ENCODE measurements at regions not wholly inside any gene's neighbourhood (a gene's known extent, or its start where the extent isn't known, plus 50 kb on each side); places are given as distances from the start of the nearest gene placed in this dataset.

- TF ChIP-seq EZH2 (IDR thresholded peaks at IDR 0.05; ENCODE audit: low read depth): no peak
- TF ChIP-seq CTCF (conservative IDR thresholded peaks at IDR 0.05): no peak
Observed at GRCh38 chr3:168272343-168272985, 176.7 kb upstream of the GOLIM4 start.

All from PC-9 (cell line).